Gastroesophageal sphincter (tissue), 3 donors: ENCODE measurements at regions not wholly inside any gene's neighbourhood (a gene's known extent, or its start where the extent isn't known, plus 50 kb on each side); places are given as distances from the start of the nearest gene placed in this dataset.
"Not testable (repeated sequence)": the region's sequence is repeated elsewhere in the genome, so short reads cannot be mapped to it uniquely, and the experiment has no call there.

Source experiments
- CTCF ChIP-seq, 4 experiments: fragments of 200-600 bp in 2 of 4; fragments of 450-650 bp in 2 of 4; sonication (generic) in 1 of 4; IDR thresholded peaks; one replicate each; pipeline ENCODE4 v1.5.1; 2017 to 2019; ENCODE audit warnings: antibody characterized with exemption in 4 of 4, mild to moderate bottlenecking in 2 of 4, moderate library complexity in 2 of 4
- EP300 ChIP-seq: sonication (generic); formaldehyde crosslinking; IDR thresholded peaks from one replicate; pipeline ENCODE4 v1.6.1; 2017; ENCODE audit warnings: antibody characterized with exemption, mild to moderate bottlenecking
- POLR2AphosphoS5 ChIP-seq: sonication (generic); formaldehyde crosslinking; IDR thresholded peaks from one replicate; pipeline ENCODE4 v1.6.1; 2017; ENCODE audit warnings: antibody characterized with exemption

- not testable (repeated sequence) for TF ChIP-seq CTCF (IDR thresholded peaks at IDR 0.05); POLR2AphosphoS5; EP300
These were observed 2888.1 kb downstream of the RPIA start for GRCh38 chr2:91579555-91579954.
